Uterus (tissue), 3 donors: ENCODE measurements at regions not wholly inside any gene's neighbourhood (a gene's known extent, or its start where the extent isn't known, plus 50 kb on each side); places are given as distances from the start of the nearest gene placed in this dataset.
"Not testable (repeated sequence)": the region's sequence is repeated elsewhere in the genome, so short reads cannot be mapped to it uniquely, and the experiment has no call there.

Experiments
- DNase-seq, 2 donors: peaks; one replicate each; pipeline ENCODE4 v3.0.0-alpha.2; 2019 to 2020
- H3K27ac ChIP-seq, 2 donors: fragments of 200-600 bp; sonication (generic); 1 replicate in 1 of 2; 2 replicates in 1 of 2; pipeline ENCODE4 v1.5.1; 2016 to 2018
- H3K27me3 ChIP-seq, 2 donors: fragments of 200-600 bp; sonication (generic); one replicate each; pipeline ENCODE4 v1.5.1; 2018 to 2019; ENCODE audit warnings: control low read depth in 1 of 2
- H3K36me3 ChIP-seq, 2 donors: fragments of 200-600 bp; sonication (generic); one replicate each; pipeline ENCODE4 v1.5.1; 2019; ENCODE audit warnings: control low read depth in 1 of 2
- H3K4me1 ChIP-seq, 2 donors: fragments of 200-600 bp; sonication (generic); one replicate each; pipeline ENCODE4 v1.5.1; 2018 to 2019; ENCODE audit warnings: control low read depth in 1 of 2
- H3K4me3 ChIP-seq, 2 donors: fragments of 200-600 bp; sonication (generic); 1 replicate in 1 of 2; 2 replicates in 1 of 2; pipeline ENCODE4 v1.5.1; 2018 to 2019; ENCODE audit warnings: mild to moderate bottlenecking in 1 of 2
- H3K9me3 ChIP-seq, 2 donors: fragments of 200-600 bp; sonication (generic); one replicate each; pipeline ENCODE4 v1.5.1; 2019; ENCODE audit warnings: control low read depth in 1 of 2
- CTCF ChIP-seq, 4 experiments: fragments of 200-600 bp in 2 of 4; fragments of 450-650 bp in 2 of 4; sonication (generic) in 2 of 4; IDR thresholded peaks; one replicate each; pipeline ENCODE4 v1.5.1; 2016 to 2019; ENCODE audit warnings: antibody characterized with exemption in 4 of 4, mild to moderate bottlenecking in 2 of 4, moderate library complexity in 1 of 4
- POLR2A ChIP-seq, 2 donors: fragments of 450-650 bp; IDR thresholded peaks; one replicate each; pipeline ENCODE4 v1.6.1; 2016; ENCODE audit warnings: antibody characterized with exemption in 2 of 2, mild to moderate bottlenecking in 1 of 2, moderate library complexity in 1 of 2
- intact Hi-C: fragments of 100-400 bp; cut with DNase I; formaldehyde crosslinking; loops from one replicate; pipeline ENCODE4 v1.15.1; 2023; ENCODE audit warnings: low total_unique reads
- donor health status: DM: yes; HTN: yes; CAD: no.

- no peaks in the 10 kb centered on the region for H3K27me3 ChIP-seq
- H3K9me3 ChIP-seq, result no peaks in the 10 kb centered on the region
- no peak overlapping the region for H3K27ac ChIP-seq
- TF ChIP-seq POLR2A (IDR thresholded peaks at IDR 0.05), result no peak
- no peak for TF ChIP-seq CTCF (IDR thresholded peaks at IDR 0.05)
- DNase-seq, result no peak
- no peaks in the 10 kb centered on the region for H3K36me3 ChIP-seq
- intact Hi-C loops, result no loop called here
- H3K4me1 ChIP-seq, result no peaks in the 10 kb centered on the region
- no peak overlapping the region for H3K4me3 ChIP-seq
Observed at GRCh38 chr6:14291331-14291730, 173.8 kb downstream of the CD83 start.

- no peak for TF ChIP-seq POLR2A (IDR thresholded peaks at IDR 0.05)
- TF ChIP-seq CTCF (IDR thresholded peaks at IDR 0.05), result no peak
Observed at GRCh38 chr6:14292119-14292518, 174.5 kb downstream of the CD83 start.

GRCh38 chr6:14294270-14294951, 176.8 kb downstream of the CD83 start:
- DNase-seq, result no peak
- TF ChIP-seq CTCF (IDR thresholded peaks at IDR 0.05) (no peak), POLR2A (IDR thresholded peaks at IDR 0.05) (no peak)
- intact Hi-C loops, result no loop called here
- no peaks in the 10 kb centered on the region for H3K4me1 ChIP-seq
- no peak overlapping the region for H3K4me3 ChIP-seq
- H3K36me3 ChIP-seq, result no peaks in the 10 kb centered on the region
- H3K27me3 ChIP-seq, result no peaks in the 10 kb centered on the region
- no peaks in the 10 kb centered on the region for H3K9me3 ChIP-seq
- no peak overlapping the region for H3K27ac ChIP-seq

More at GRCh38 chr6:14292119-14292518, 174.5 kb downstream of the CD83 start:
- Histone ChIP-seq H3K27me3 (no peaks in the 10 kb centered on the region), H3K4me3 (no peak overlapping the region), H3K36me3 (no peaks in the 10 kb centered on the region), H3K9me3 (no peaks in the 10 kb centered on the region), H3K4me1 (no peaks in the 10 kb centered on the region), H3K27ac (no peak overlapping the region)
- no peak for DNase-seq
- intact Hi-C loops, result no loop called here

GRCh38 chr6:14296698-14297097, 179.1 kb downstream of the CD83 start:
- intact Hi-C loops, H3K4me3 ChIP-seq, H3K4me1 ChIP-seq, H3K27ac ChIP-seq, H3K9me3 ChIP-seq, DNase-seq, H3K36me3 ChIP-seq, H3K27me3 ChIP-seq: not testable (repeated sequence)

GRCh38 chr6:14297118-14297517, 179.5 kb downstream of the CD83 start:
- H3K36me3 ChIP-seq, intact Hi-C loops, DNase-seq, H3K4me3 ChIP-seq, H3K9me3 ChIP-seq, H3K27ac ChIP-seq, H3K27me3 ChIP-seq, H3K4me1 ChIP-seq: not testable (repeated sequence)

- intact Hi-C loops, H3K27me3 ChIP-seq, H3K9me3 ChIP-seq, H3K27ac ChIP-seq, H3K36me3 ChIP-seq, DNase-seq, H3K4me1 ChIP-seq, H3K4me3 ChIP-seq: not testable (repeated sequence)
Observed at GRCh38 chr6:14300189-14300588, 182.6 kb downstream of the CD83 start.

GRCh38 chr6:14300721-14301120, 183.1 kb downstream of the CD83 start:
- DNase-seq, H3K27ac ChIP-seq, H3K9me3 ChIP-seq, H3K27me3 ChIP-seq, intact Hi-C loops, H3K4me1 ChIP-seq, H3K36me3 ChIP-seq, H3K4me3 ChIP-seq: not testable (repeated sequence)

GRCh38 chr6:14301477-14301876, 183.9 kb downstream of the CD83 start:
- intact Hi-C loops, H3K27me3 ChIP-seq, H3K4me1 ChIP-seq, DNase-seq, H3K36me3 ChIP-seq, H3K27ac ChIP-seq, H3K4me3 ChIP-seq, H3K9me3 ChIP-seq: not testable (repeated sequence)
